IPS-20b (cell line): ENCODE measurements at regions not wholly inside any gene's neighbourhood (a gene's known extent, or its start where the extent isn't known, plus 50 kb on each side); places are given as distances from the start of the nearest gene placed in this dataset.
"Not testable (repeated sequence)": the region's sequence is repeated elsewhere in the genome, so short reads cannot be mapped to it uniquely, and the experiment has no call there.

Experiments
- H3K27ac ChIP-seq: one replicate; pipeline ENCODE4 v1.5.1; 2013; ENCODE audit warnings: low read length
- H3K27me3 ChIP-seq: 2 replicates; pipeline ENCODE4 v1.6.1; 2013; ENCODE audit warnings: mild to moderate bottlenecking, low read length, inconsistent platforms; ENCODE audit not compliant: insufficient read depth
- H3K36me3 ChIP-seq: 2 replicates; pipeline ENCODE4 v1.6.1; 2013; ENCODE audit warnings: low read depth, mild to moderate bottlenecking, inconsistent platforms, low read length, moderate library complexity; ENCODE audit not compliant: insufficient read depth
- H3K4me1 ChIP-seq: 2 replicates; pipeline ENCODE4 v1.6.1; 2013; ENCODE audit warnings: mild to moderate bottlenecking, control low read depth, inconsistent platforms, low read length, moderate library complexity; ENCODE audit not compliant: insufficient read depth
- H3K4me3 ChIP-seq: 2 replicates; pipeline ENCODE4 v1.5.1; 2013; ENCODE audit warnings: mild to moderate bottlenecking, low read length, inconsistent platforms
- H3K9ac ChIP-seq: 2 replicates; pipeline ENCODE4 v1.6.1; 2013; ENCODE audit warnings: low read depth, mild to moderate bottlenecking, inconsistent platforms, low read length, moderate library complexity
- H3K9me3 ChIP-seq: 2 replicates; pipeline ENCODE4 v1.6.1; 2013; ENCODE audit warnings: mild to moderate bottlenecking, low read depth, low read length, inconsistent platforms; ENCODE audit not compliant: insufficient read depth

DNA sequence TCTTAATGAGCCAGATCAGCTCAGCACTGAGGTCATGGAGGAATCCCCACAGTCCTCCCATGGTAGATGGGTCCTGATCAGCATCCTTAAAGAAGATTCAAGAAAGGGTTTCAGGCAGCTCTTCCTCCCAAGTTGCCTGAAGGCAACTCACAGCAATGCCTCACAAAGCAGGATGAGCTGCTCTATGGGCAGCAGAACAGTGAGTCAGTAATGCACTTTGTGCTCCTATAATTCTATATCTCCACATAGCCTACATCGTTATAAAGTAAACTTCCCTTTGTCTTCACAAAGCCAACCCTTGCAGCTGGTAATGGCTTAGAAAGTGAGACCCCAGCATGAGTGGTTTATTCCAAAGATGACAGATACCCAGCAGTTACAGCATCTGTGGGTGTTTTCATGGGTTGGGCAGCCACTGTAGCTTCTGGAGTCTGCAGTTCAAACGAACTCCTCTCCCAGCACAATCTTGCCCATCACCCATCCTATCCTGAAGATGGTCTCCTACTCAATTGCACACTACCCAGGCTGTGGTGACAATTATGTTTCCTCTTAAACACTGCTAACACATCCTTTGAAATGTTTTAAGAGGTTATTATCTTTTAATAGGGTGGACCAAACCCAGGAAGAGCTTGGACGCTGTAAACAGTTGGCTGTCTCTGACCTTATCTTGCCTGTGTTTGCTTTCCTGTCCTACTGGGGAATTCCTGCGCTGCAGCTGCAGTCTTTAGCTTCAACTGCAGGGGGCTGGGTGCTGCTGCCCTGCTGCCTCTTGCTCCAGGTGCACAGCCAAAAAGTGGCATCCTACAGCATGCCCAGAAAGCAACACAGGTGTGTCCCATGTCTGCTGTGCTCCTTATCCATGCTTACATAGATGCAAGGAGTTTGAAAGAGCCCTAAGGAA, 286.9 kb downstream of the ANAPC1 start:
- H3K27ac ChIP-seq, H3K36me3 ChIP-seq, H3K9me3 ChIP-seq, H3K4me1 ChIP-seq, H3K4me3 ChIP-seq, H3K27me3 ChIP-seq, H3K9ac ChIP-seq: not testable (repeated sequence)

DNA sequence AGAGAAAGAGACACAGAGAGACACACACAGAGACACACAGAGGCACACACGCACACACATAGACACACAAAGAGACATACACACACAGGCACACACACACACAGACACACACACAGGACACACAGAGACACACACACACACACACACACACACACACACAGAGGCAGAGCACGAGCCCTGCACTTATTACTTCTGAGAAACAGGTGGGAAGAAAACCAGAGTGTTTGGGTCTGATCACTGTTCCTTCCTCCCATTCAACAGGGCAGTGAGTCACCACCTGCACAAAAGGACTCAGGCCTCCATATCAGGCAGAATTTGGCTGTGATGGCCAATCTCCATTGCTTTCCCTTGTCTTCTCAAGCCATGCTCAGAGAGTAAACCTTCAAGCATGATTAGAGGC, 285.0 kb downstream of the ANAPC1 start:
- H3K4me3 ChIP-seq, H3K27ac ChIP-seq, H3K9me3 ChIP-seq, H3K9ac ChIP-seq, H3K4me1 ChIP-seq, H3K27me3 ChIP-seq, H3K36me3 ChIP-seq: not testable (repeated sequence)

DNA sequence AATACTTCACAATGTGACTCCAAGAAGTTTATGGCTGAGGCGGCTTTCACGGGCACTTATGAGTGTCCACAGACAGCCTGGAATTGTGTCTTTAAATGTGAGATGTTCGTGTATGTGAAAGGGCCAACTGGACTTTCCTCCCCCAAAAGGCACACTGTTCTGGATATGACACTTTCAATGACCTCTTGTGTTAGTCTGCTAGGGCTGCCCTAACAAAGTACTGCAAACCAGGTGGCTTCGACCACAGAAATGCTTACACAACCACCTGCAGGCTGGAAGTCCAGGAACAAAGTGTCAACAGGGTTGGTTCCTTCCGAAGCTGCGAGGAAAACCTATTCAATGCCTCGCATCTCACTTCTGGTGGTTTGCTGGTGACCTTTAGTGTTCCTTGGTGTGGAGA, 281.7 kb downstream of the ANAPC1 start:
- not testable (repeated sequence) for H3K9ac ChIP-seq, H3K4me1 ChIP-seq, H3K9me3 ChIP-seq, H3K27me3 ChIP-seq, H3K36me3 ChIP-seq, H3K4me3 ChIP-seq, H3K27ac ChIP-seq

DNA sequence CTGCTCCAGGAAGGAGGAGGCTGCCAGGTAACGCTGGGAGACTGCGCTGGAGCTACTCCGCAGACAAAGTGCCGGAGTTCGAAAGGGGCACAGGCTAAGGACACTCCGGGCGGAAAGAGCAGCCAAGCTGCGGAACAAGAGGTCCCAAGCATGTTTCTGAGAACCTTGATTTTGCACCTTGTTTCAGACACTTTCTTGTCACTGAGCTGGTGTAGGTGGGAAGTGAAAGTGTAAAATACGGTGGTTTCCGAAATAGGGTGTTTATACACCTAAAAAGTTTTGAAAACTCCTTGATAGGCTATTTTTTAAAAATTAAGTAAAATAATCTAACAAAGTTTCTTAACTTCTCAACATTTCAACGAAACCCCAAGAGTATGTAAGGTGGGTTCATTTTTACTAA, 278.2 kb downstream of the ANAPC1 start:
- not testable (repeated sequence) for H3K4me3 ChIP-seq, H3K27ac ChIP-seq, H3K4me1 ChIP-seq, H3K27me3 ChIP-seq, H3K9ac ChIP-seq, H3K9me3 ChIP-seq, H3K36me3 ChIP-seq

DNA sequence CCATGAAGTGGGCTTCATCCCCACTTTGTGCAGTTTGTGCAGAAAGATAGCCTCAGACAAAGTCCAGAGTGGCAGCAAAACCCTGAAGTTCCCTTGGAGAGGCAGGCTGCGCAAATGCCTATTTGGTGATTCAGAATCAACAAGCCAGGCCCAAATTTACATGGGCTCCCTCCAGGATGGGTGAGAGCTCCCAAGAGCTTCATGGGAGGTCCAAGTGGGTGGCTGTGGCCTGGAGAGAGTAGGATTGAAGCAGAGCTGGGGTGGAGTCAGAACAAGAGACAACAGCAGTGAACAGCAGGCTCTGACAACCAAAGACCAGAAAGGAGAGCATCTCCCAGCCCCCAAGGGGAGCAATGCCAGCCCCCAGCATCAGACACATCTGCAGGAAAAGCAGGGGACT, 277.4 kb downstream of the ANAPC1 start:
- H3K27me3 ChIP-seq, H3K4me1 ChIP-seq, H3K36me3 ChIP-seq, H3K9me3 ChIP-seq, H3K4me3 ChIP-seq, H3K27ac ChIP-seq, H3K9ac ChIP-seq: not testable (repeated sequence)

DNA sequence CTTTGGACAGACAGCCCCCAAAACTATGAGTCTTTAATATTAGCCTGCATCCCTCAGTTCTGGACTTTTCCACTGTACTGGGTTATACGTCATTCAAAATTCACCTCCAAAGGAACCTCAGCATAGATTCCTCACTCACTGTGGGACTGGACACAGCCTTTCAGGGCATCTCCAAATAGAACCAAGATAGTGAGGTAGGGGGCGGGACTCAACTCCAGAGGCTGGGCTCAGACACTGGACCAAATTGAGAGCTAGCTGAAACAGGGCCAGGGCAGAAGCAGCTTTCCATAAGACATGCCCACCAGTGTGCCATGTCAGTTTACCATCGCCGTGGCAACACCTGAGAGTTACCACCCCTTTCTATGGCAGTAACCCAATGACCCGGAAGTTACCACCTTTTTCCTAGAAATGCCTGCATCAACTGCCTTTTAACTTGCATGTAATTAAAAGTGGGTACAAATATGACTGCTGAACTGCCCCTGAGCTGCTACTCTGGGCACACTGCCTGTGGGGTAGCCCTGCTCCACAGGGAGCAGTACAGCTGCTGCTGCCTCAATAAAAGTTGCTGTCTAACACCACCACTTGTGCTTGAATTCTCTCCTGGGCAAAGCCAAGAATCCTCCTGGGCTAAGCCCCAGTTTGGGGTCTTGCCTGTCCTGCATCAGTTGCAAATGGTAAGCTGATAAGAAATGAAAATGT, 274.7 kb downstream of the ANAPC1 start:
- H3K27ac ChIP-seq, H3K27me3 ChIP-seq, H3K36me3 ChIP-seq, H3K9ac ChIP-seq, H3K9me3 ChIP-seq, H3K4me3 ChIP-seq, H3K4me1 ChIP-seq: not testable (repeated sequence)

DNA sequence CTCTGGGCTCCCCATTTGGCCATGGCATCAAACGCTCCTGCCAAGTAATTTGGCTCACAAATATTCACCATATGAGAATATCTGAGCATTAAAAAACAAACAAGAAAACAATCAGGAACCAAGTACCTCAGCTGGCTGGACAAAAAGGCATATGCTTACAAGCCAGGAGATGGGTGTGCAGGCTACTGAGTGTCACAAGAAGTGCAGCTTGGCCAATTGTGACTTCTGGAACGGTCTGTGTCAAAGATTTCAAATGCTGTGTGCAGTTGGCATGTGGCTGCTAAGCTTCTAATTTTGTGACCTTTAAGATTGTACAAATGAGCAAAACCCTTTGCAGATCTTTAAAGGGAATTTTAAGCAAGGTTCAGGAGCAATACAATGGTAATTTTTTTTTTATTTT, 274.0 kb downstream of the ANAPC1 start:
- not testable (repeated sequence) for H3K9me3 ChIP-seq, H3K27ac ChIP-seq, H3K4me3 ChIP-seq, H3K4me1 ChIP-seq, H3K27me3 ChIP-seq, H3K9ac ChIP-seq, H3K36me3 ChIP-seq

DNA sequence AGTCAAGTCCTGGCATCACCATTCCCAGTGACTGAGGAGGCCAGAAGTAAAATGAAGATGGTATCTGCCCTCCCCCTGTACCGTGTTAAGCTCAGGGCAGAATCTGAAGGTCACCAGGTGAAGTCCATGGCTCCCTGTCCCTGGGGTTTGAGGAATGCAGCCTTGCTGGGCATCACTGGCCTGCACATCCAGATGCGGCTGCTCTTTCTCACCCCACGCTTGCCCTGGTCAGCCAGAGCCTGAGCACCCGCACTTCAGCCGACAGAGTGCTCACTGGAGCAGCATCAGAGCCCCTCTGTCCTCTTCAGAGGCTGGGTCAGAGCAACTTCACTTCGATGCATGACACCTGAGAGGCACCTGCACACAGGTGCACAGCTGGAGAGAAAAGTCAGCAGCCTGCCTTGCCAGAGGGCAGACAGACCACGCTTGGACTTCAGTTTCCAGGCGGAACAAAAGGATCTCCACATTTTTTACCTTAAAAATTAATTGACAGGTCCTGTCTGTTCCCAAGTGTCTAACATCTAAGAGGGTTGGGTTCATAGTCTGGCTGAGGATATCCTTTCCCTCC, 267.3 kb downstream of the ANAPC1 start:
- H3K4me1 ChIP-seq = peaks cover 5% of the 10 kb centered on the region; the same call in 1 of the 2 replicates
- no peaks in the 10 kb centered on the region for H3K36me3 ChIP-seq
- no peak overlapping the region for H3K27ac ChIP-seq
- no peaks in the 10 kb centered on the region for H3K27me3 ChIP-seq
- no peak overlapping the region for H3K9ac ChIP-seq
- no peaks in the 10 kb centered on the region for H3K9me3 ChIP-seq
- H3K4me3 ChIP-seq = no peak overlapping the region

DNA sequence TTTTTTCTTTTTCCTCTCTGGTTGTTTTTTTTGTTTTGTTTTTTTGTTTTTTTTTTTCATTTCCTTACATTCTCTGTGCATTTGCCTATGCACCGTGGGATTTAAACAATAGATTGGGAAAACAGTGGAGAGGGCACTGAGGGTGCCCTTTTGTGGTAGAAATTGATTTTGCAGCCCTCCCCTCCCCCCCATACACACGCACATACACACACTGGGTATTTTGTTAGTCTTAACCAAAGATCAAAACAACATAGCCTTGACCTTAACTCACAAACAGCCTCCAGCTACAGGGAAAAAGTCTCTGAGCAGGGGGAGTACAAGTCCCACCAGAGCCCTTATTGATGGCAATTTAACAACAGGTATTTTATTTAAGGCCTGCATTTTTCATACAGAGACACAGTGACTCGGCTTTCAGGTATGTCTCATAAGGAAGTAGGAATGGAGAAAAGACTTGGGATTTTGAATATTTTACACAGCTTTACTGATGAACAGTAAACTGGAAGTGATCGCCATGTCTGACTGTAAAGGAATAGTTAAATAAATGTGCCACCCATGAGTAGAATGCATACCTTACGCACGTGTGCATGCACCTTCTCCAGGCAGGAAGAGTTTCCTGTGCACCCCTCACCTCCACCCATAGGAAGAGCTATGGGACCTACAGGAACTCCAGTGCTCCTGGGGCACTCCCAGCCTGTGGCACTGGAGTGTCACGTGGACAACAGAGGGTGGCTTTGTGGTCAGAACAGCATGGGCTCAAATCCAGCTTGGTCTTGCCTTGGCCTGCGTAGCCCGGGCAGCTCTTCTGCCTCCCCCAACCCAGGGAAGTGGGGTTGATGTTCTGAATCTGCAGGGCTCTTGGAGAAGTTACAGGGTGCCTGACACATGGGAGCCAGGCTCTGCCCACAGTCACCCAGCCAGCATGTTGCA, 266.4 kb downstream of the ANAPC1 start:
- no peak overlapping the region for H3K4me3 ChIP-seq
- no peak overlapping the region for H3K27ac ChIP-seq
- no peak overlapping the region for H3K9ac ChIP-seq
- H3K36me3 ChIP-seq = no peaks in the 10 kb centered on the region
- H3K4me1 ChIP-seq = peaks cover 5% of the 10 kb centered on the region; the same call in 1 of the 2 replicates
- no peaks in the 10 kb centered on the region for H3K27me3 ChIP-seq
- H3K9me3 ChIP-seq = no peaks in the 10 kb centered on the region

DNA sequence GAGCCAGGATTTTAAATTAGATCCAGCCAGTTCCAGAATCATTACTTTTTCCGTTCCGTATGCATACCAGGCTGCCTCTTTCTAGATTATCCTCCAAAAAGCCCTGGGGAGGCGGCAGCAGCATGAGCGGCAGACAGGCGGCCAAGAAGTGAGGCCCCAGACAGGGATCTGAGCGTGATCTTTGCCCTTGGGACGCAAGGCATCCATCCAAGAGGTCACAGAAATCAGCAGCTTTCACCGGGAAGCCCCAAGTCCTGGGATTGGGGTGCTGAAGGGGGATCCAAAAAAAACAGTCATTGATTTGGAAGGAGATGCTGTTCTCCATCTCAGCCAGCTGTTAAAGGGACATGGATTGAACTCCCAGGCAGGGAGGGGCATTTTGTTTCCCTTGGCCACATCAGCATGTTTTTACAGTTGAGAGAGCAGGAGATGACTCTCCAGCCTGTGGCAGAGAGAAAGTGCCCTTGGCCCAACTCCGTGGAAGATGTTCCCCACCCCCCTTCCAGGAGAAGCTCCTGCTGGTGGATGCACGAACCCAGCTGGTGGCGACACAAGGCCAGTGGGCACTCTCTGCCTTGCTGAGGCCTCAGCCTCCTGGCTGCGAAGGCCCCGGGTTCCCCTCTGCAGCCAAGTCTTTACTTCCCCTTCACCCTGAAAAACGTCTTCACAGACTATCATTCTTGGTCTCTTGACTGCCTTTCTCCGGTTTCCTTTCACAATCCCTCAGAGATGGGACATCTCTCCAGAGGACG, 265.6 kb downstream of the ANAPC1 start:
- H3K9me3 ChIP-seq = no peaks in the 10 kb centered on the region
- H3K4me1 ChIP-seq = peaks cover 5% of the 10 kb centered on the region; the same call in 1 of the 2 replicates
- H3K4me3 ChIP-seq = no peak overlapping the region
- no peaks in the 10 kb centered on the region for H3K27me3 ChIP-seq
- H3K9ac ChIP-seq = no peak overlapping the region
- no peak overlapping the region for H3K27ac ChIP-seq
- H3K36me3 ChIP-seq = no peaks in the 10 kb centered on the region
